Uterus (tissue), 3 donors: ENCODE measurements at regions not wholly inside any gene's neighbourhood (a gene's known extent, or its start where the extent isn't known, plus 50 kb on each side); places are given as distances from the start of the nearest gene placed in this dataset.

ENCODE experiments used
- DNase-seq, 2 donors: peaks; one replicate each; pipeline ENCODE4 v3.0.0-alpha.2; 2019 to 2020
- H3K27ac ChIP-seq, 2 donors: fragments of 200-600 bp; sonication (generic); 1 replicate in 1 of 2; 2 replicates in 1 of 2; pipeline ENCODE4 v1.5.1; 2016 to 2018
- H3K27me3 ChIP-seq, 2 donors: fragments of 200-600 bp; sonication (generic); one replicate each; pipeline ENCODE4 v1.5.1; 2018 to 2019; ENCODE audit warnings: control low read depth in 1 of 2
- H3K36me3 ChIP-seq, 2 donors: fragments of 200-600 bp; sonication (generic); one replicate each; pipeline ENCODE4 v1.5.1; 2019; ENCODE audit warnings: control low read depth in 1 of 2
- H3K4me1 ChIP-seq, 2 donors: fragments of 200-600 bp; sonication (generic); one replicate each; pipeline ENCODE4 v1.5.1; 2018 to 2019; ENCODE audit warnings: control low read depth in 1 of 2
- H3K4me3 ChIP-seq, 2 donors: fragments of 200-600 bp; sonication (generic); 1 replicate in 1 of 2; 2 replicates in 1 of 2; pipeline ENCODE4 v1.5.1; 2018 to 2019; ENCODE audit warnings: mild to moderate bottlenecking in 1 of 2
- H3K9me3 ChIP-seq, 2 donors: fragments of 200-600 bp; sonication (generic); one replicate each; pipeline ENCODE4 v1.5.1; 2019; ENCODE audit warnings: control low read depth in 1 of 2
- CTCF ChIP-seq, 4 experiments: fragments of 200-600 bp in 2 of 4; fragments of 450-650 bp in 2 of 4; sonication (generic) in 2 of 4; IDR thresholded peaks; one replicate each; pipeline ENCODE4 v1.5.1; 2016 to 2019; ENCODE audit warnings: antibody characterized with exemption in 4 of 4, mild to moderate bottlenecking in 2 of 4, moderate library complexity in 1 of 4
- POLR2A ChIP-seq, 2 donors: fragments of 450-650 bp; IDR thresholded peaks; one replicate each; pipeline ENCODE4 v1.6.1; 2016; ENCODE audit warnings: antibody characterized with exemption in 2 of 2, mild to moderate bottlenecking in 1 of 2, moderate library complexity in 1 of 2
- intact Hi-C: fragments of 100-400 bp; cut with DNase I; formaldehyde crosslinking; loops from one replicate; pipeline ENCODE4 v1.15.1; 2023; ENCODE audit warnings: low total_unique reads
- donor health status: DM: yes; HTN: yes; CAD: no.

GRCh38 chr16:79543219-79543618, 57.3 kb downstream of the MAF start:
- no peaks in the 10 kb centered on the region for H3K4me1 ChIP-seq
- H3K27me3 ChIP-seq, result no peaks in the 10 kb centered on the region
- DNase-seq, result no peak
- intact Hi-C loops, result no loop called here
- H3K4me3 ChIP-seq, result no peak overlapping the region
- H3K9me3 ChIP-seq, result no peaks in the 10 kb centered on the region
- H3K36me3 ChIP-seq, result no peaks in the 10 kb centered on the region
- TF ChIP-seq CTCF (IDR thresholded peaks at IDR 0.05) (no peak), POLR2A (IDR thresholded peaks at IDR 0.05) (no peak)
- no peak overlapping the region for H3K27ac ChIP-seq

GRCh38 chr16:79542237-79542774, 58.2 kb downstream of the MAF start:
- H3K9me3 ChIP-seq, result no peaks in the 10 kb centered on the region
- intact Hi-C loops, result no loop called here
- no peaks in the 10 kb centered on the region for H3K27me3 ChIP-seq
- TF ChIP-seq CTCF (IDR thresholded peaks at IDR 0.05) (no peak), POLR2A (IDR thresholded peaks at IDR 0.05) (no peak)
- DNase-seq, result no peak
- H3K4me1 ChIP-seq, result no peaks in the 10 kb centered on the region
- H3K4me3 ChIP-seq, result no peak overlapping the region
- H3K27ac ChIP-seq, result no peak overlapping the region
- no peaks in the 10 kb centered on the region for H3K36me3 ChIP-seq

GRCh38 chr16:79540825-79541595, 59.5 kb downstream of the MAF start:
- no peak for DNase-seq
- intact Hi-C loops, result no loop called here
- H3K9me3 ChIP-seq, result no peaks in the 10 kb centered on the region
- no peak for TF ChIP-seq POLR2A (IDR thresholded peaks at IDR 0.05)
- TF ChIP-seq CTCF (IDR thresholded peaks at IDR 0.05), result no peak
- no peaks in the 10 kb centered on the region for H3K4me1 ChIP-seq
- no peaks in the 10 kb centered on the region for H3K27me3 ChIP-seq
- H3K27ac ChIP-seq, result no peak overlapping the region
- H3K36me3 ChIP-seq, result no peaks in the 10 kb centered on the region
- no peak overlapping the region for H3K4me3 ChIP-seq

GRCh38 chr16:79537584-79537983, 63.0 kb downstream of the MAF start:
- Histone ChIP-seq H3K36me3 (no peaks in the 10 kb centered on the region), H3K27ac (no peak overlapping the region), H3K27me3 (no peaks in the 10 kb centered on the region), H3K4me3 (no peak overlapping the region), H3K4me1 (no peaks in the 10 kb centered on the region), H3K9me3 (no peaks in the 10 kb centered on the region)
- no peak for TF ChIP-seq POLR2A (IDR thresholded peaks at IDR 0.05)
- no peak for TF ChIP-seq CTCF (IDR thresholded peaks at IDR 0.05)
- no peak for DNase-seq
- intact Hi-C loops, result no loop called here

- Histone ChIP-seq H3K27me3 (no peaks in the 10 kb centered on the region), H3K9me3 (no peaks in the 10 kb centered on the region), H3K36me3 (no peaks in the 10 kb centered on the region), H3K4me1 (no peaks in the 10 kb centered on the region), H3K27ac (no peak overlapping the region), H3K4me3 (no peak overlapping the region)
- intact Hi-C loops, result no loop called here
- no peak for DNase-seq
- no peak for TF ChIP-seq CTCF (IDR thresholded peaks at IDR 0.05)
- no peak for TF ChIP-seq POLR2A (IDR thresholded peaks at IDR 0.05)
These were observed 63.6 kb downstream of the MAF start for GRCh38 chr16:79536958-79537357.
